ENCODE measurements at regions not wholly inside any gene's neighbourhood (a gene's known extent, or its start where the extent isn't known, plus 50 kb on each side); places are given as distances from the start of the nearest gene placed in this dataset.
"Not testable (repeated sequence)": the region's sequence is repeated elsewhere in the genome, so short reads cannot be mapped to it uniquely, and the experiment has no call there.

GRCh38 chr14:71165121-71166031, 258.1 kb downstream of the PCNX1 start:
- DNase-seq (ENCODE audit: low read depth), result no peak

- DNase-seq (ENCODE audit: low read depth), result no peak
Measured at GRCh38 chr14:71166180-71166837, 259.1 kb downstream of the PCNX1 start.

- not testable (repeated sequence) for DNase-seq (ENCODE audit: low read depth)
Measured at GRCh38 chr14:71167325-71167950, 260.2 kb downstream of the PCNX1 start.

- not testable (repeated sequence) for DNase-seq (ENCODE audit: low read depth)
Measured at GRCh38 chr14:71168161-71168560, 260.9 kb downstream of the PCNX1 start.

GRCh38 chr14:71168564-71169427, 261.5 kb downstream of the PCNX1 start:
- no peak for DNase-seq (ENCODE audit: low read depth)

- no peak for DNase-seq (ENCODE audit: low read depth)
Measured at GRCh38 chr14:71169861-71170260, 262.6 kb downstream of the PCNX1 start.

GRCh38 chr14:71175491-71175890, 268.2 kb downstream of the PCNX1 start:
- no peak for DNase-seq (ENCODE audit: low read depth)

- no peak for DNase-seq (ENCODE audit: low read depth)
Measured at GRCh38 chr14:71179066-71179465, 271.8 kb downstream of the PCNX1 start.

- DNase-seq (ENCODE audit: low read depth), result no peak
Measured at GRCh38 chr14:71180397-71180796, 273.1 kb downstream of the PCNX1 start.

GRCh38 chr14:71181215-71182003, 274.1 kb downstream of the PCNX1 start:
- no peak for DNase-seq (ENCODE audit: low read depth)

GRCh38 chr14:71183876-71184689, 276.8 kb downstream of the PCNX1 start:
- DNase-seq (ENCODE audit: low read depth), result no peak

- DNase-seq (ENCODE audit: low read depth), result no peak
Measured at GRCh38 chr14:71185637-71186036, 278.4 kb downstream of the PCNX1 start.

GRCh38 chr14:71187633-71188356, 280.5 kb downstream of the PCNX1 start:
- DNase-seq (ENCODE audit: low read depth), result no peak

- DNase-seq (ENCODE audit: low read depth), result no peak
Measured at GRCh38 chr14:71190770-71191374, 283.6 kb downstream of the PCNX1 start.

- no peak for DNase-seq (ENCODE audit: low read depth)
Measured at GRCh38 chr14:71193663-71194062, 286.4 kb downstream of the PCNX1 start.

GRCh38 chr14:71194251-71194650, 287.0 kb downstream of the PCNX1 start:
- DNase-seq (ENCODE audit: low read depth), result no peak

- no peak for DNase-seq (ENCODE audit: low read depth)
Measured at GRCh38 chr14:71196921-71197320, 289.7 kb downstream of the PCNX1 start.

- no peak for DNase-seq (ENCODE audit: low read depth)
Measured at GRCh38 chr14:71198687-71199086, 291.4 kb downstream of the PCNX1 start.

- no peak for DNase-seq (ENCODE audit: low read depth)
Measured at GRCh38 chr14:71201840-71202239, 294.6 kb downstream of the PCNX1 start.

Measured in stimulated activated CD8-positive, alpha-beta memory T cell treated with anti-CD3 and anti-CD28 coated beads, Interleukin-7, amount 100 ng/mL, for 24 hours (primary cell).